ENCODE measurements at regions not wholly inside any gene's neighbourhood (a gene's known extent, or its start where the extent isn't known, plus 50 kb on each side); places are given as distances from the start of the nearest gene placed in this dataset.

DNA sequence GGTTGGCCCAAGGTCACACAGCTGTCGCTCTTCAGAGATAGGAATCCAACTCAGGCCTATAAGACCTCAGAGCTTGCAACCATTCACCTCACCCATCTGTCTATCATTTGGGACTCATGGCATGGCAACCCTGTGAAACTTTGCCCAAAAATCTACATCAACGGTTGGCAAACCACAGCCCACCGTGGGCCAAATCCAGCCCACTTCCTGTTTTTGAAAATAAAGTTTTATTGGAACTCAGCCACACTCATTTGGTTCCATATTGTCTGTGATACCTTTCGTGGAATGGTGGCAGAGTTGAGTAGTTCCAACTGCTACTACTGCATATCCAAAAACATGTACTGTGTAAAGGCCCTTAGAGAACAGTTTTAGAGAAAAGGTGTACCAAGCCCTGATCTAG is 307.8 kb downstream of the MN1 start:
- no peak for ATAC-seq (ENCODE audit: poor library complexity)
- no peak for DNase-seq

DNA sequence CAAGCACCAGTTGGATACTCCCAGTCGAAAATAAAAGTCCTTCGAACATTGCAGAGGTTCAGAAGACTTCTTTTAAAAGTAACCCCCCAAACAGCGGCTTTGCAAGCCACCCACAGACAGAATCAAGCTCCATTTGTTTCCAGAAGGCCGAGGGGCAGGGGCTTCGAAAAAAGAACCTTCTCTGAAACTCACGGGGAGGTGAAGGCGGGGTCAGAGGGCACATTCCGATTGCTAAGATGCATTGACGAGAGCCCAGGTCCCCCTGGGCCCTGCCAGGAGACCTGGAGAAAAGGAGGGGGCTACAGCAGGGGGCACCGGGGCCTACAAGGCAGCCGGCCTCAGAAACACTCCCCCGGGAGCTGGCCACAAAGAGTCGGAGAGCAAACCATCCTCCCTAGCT is 306.8 kb downstream of the MN1 start:
- intact Hi-C loops (cut with DNase I), result no loop called here

More for the DNA sequence above, 307.8 kb downstream of the MN1 start:
- intact Hi-C loops (cut with DNase I), result no loop called here

DNA sequence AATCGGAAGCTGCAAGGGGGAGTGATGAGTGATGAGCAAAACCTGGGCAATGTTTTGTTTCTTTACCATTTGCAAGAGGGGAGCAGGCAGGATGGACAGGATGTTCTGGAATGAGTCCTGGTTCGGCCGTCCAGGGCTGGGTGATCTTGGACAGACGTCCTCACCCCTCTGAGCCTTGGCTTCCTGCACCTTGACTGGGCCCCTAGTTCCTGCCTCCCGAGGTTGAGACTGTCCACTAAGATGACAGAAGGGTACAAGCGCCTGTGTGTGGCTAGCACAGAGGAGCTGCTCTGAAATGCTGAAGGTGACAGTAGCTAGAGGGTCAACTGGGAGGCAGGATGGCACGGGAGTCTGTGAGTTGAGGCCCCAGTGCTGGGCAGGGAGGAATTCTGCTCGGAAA is 306.2 kb downstream of the MN1 start:
- ATAC-seq (ENCODE audit: poor library complexity), result no peak
- intact Hi-C loops (cut with DNase I), result no loop called here
- no peak for DNase-seq

More for the DNA sequence above, 306.8 kb downstream of the MN1 start:
- DNase-seq, result no peak
- no peak for ATAC-seq (ENCODE audit: poor library complexity)

DNA sequence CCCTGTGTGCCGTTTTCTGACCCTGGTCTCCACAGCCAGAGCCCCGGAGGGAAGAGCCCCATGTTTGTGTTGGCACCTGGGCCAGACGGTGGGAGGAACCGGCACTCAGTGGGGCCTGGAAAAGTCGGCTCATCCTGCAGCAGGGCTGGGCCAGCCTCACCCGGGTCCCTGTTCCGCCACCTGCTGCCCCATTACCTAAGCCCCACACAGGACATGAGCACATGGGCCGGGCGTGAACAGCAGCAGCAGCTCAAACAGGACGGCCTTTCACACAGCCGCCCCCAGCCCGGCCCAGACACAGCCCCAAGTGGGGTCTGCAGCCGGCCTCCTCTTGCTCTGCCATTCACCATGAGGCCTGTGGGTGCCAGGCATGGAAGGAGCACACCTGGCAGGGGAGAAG is 302.4 kb downstream of the MN1 start:
- ATAC-seq (ENCODE audit: poor library complexity) (no peak), DNase-seq (no peak)
- intact Hi-C loops (cut with DNase I), result no loop called here

- DNase-seq (no peak), ATAC-seq (ENCODE audit: poor library complexity) (no peak)
- intact Hi-C loops (cut with DNase I), result no loop called here
Observed at GRCh38 chr22:27501191-27501936, 300.2 kb downstream of the MN1 start.

- no peak for DNase-seq
- intact Hi-C loops (cut with DNase I), result no loop called here
- ATAC-seq (ENCODE audit: poor library complexity), result no peak
Observed at GRCh38 chr22:27502327-27502726, 299.2 kb downstream of the MN1 start.

DNA sequence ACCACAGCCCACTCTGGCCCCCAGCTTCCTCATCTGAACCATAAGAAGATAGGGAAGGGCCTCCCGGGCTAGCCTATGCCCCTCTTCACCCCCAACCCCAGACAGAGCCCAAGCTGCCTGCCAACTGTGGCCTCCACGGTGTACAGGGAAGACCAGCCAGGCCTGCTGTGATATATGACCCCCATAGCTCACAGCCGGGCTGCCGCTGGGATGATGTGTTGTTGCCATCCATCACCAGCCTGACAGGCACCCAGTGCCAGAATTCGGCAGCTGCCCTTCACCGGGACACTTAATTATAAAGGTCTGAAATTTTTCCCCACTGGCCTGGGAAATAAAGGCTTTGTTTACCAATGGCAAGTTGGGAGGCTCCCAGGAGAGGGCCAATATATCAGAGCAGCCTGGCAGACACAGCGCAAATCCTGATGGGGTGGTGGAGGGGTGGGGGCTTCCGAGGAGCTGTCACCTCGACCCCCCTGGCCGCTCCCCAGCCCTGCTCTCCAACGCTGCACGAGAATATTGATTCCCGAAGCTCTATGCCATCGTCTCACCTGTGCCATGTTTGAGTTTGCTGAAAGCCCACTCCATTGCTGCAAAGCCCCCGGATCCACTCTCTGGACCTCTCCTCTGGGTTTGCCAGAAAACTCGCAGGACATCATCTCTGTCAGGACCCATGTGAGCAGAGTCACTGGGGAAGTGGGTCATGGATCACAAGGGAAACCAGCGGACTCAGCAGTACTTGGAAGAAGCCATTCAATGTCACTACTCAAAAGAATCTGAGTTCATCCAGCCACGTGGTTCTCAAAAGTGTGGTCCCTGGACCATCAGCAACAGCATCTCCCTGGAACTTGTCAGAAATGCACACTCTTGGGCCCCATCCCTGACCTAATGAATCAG is 296.9 kb downstream of the MN1 start:
- ATAC-seq (ENCODE audit: poor library complexity), result no peak
- intact Hi-C loops (cut with DNase I), result no loop called here

GRCh38 chr22:27507111-27507611 is 294.4 kb downstream of the MN1 start:
- no peak for DNase-seq
- intact Hi-C loops (cut with DNase I), result no loop called here
- peak; percentile 46 for ATAC-seq (ENCODE audit: poor library complexity)

More for the DNA sequence above, 296.9 kb downstream of the MN1 start:
- DNase-seq, result no peak

GRCh38 chr22:27507935-27508526 is 293.5 kb downstream of the MN1 start:
- no peak for ATAC-seq (ENCODE audit: poor library complexity)
- no peak for DNase-seq
- intact Hi-C loops (cut with DNase I), result no loop called here

- DNase-seq (no peak), ATAC-seq (ENCODE audit: poor library complexity) (no peak)
- intact Hi-C loops (cut with DNase I), result no loop called here
Observed at GRCh38 chr22:27509132-27509920, 292.2 kb downstream of the MN1 start.

- DNase-seq (no peak), ATAC-seq (ENCODE audit: poor library complexity) (no peak)
- intact Hi-C loops (cut with DNase I), result no loop called here
Observed at GRCh38 chr22:27510024-27510423, 291.5 kb downstream of the MN1 start.

DNA sequence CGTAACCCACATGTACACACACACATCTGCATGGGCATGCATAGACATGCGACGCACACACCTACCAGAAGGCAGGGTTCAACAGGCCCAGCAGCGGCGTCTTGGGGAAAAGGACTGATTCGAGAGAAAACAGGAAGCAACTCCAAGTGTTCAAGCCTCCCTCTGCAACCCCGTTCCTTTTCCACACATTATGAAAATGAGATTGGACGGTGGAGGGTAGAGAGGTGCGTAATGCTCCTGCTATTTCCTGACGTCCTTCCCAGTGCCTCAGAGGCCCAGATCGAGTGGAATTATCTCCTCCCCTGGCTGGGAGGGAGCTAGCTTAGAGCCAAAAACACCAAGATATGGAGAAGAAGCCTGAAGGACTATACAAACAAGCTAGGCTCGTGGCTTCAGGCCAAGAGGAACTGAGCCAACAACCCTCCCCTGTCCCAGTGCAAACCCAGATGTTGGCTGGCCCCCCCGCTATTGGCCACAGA is 289.2 kb downstream of the MN1 start:
- intact Hi-C loops (cut with DNase I), result no loop called here
- DNase-seq, result peak; percentile 92
- peak; percentile 78 for ATAC-seq (ENCODE audit: poor library complexity)

DNA sequence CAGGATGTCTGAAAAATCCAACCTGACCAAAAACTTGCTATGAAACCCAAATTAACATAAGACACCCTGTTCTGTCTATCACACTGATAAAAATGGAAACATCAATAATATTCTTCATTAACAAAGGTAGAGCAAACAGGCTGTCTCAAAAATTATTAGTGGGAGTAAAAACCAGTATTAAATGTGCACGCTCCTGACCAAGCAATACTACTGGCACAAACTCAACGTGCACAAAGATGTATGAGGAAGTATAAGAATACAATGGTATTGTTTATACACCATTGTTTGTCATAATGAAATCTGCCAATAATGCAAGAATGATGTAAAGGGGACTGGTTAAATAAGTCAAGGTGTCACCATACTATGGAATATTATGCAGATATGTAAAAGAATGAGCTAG is 288.5 kb downstream of the MN1 start:
- DNase-seq, result no peak
- ATAC-seq (ENCODE audit: poor library complexity), result no peak
- intact Hi-C loops (cut with DNase I), result no loop called here

DNA sequence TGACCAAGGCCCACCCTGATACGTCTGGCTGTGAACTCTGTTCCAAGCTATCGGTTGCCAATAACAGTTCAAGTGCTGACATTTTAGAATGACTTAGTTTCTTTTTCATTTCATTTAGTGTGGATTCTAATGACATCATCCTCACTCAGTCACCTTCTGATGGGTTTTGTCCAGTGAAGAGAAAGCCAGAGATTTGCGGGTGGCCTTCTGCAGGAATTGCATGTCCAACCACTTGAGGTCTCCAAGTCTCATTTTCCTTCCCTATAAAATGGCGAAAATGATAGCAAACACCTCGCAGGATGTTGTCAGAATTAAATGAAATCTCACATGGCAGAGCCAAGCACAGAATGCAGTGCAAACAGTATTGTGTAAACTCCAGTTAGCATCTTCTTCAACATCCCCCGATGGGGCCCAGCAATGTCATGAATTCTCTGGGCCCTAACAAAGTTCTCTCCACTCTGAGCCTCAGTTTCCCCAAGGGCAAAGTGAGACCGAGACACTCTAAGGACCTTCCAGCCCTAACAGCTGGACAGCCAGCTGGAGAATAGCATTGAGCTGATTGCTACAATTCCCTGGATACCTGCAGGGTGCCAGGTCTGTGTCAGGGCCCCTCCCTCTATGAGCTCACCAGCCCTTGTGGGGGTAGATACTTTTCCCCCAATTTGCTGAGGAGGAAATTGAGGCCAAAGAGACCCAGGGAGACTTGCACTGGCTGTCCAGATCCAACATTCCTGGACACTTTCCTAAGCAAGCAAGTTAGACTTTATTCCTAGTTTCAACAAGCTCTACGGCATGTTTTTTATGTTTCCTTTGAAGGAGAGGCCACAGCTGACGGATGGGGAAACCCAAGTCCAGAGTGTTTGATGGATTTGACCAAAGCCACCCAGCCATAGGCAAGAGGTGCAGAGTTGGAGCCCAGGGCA is 286.7 kb downstream of the MN1 start:
- ATAC-seq (ENCODE audit: poor library complexity), result peak; percentile 79
- intact Hi-C loops (cut with DNase I), result no loop called here
- peak; percentile 80 for DNase-seq

DNA sequence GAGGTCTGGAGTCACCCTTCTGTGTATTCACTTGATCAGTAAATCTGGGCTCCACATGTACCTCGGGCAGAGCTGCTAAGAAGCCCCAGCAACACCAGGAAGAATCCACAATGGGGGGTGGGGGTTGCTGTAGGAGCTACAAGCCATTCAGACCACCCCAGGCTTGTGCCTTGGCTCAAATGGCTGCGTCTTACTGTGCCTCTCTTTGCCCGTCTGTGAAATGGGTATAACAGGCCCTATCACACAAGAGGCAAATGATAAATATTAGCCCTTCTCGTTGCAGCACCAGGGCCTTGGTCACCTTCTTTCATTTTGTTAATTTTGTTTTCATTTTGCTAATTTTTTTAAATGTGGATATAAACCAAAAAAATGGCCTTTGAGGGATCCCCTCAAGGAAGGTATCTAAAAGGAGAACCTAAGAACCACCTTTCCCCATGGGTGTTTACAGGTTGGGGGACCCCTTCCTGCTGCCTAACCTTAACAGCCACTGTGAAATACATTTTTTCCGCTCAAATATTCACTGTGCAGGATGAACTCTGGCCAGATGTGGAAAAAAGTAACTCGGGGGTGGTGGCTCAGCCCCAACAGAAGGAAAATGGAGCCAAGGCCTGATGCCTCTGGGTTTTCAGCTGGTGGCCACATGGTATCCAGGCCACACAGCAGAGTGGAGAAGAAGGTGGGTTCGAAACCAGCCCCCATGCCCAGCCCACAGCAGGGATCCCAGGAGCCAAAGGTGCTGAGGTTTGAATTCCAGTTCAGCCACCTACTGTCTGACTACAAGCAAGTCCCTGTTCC is 284.0 kb downstream of the MN1 start:
- ATAC-seq (ENCODE audit: poor library complexity) (no peak), DNase-seq (no peak)
- intact Hi-C loops (cut with DNase I), result no loop called here

DNA sequence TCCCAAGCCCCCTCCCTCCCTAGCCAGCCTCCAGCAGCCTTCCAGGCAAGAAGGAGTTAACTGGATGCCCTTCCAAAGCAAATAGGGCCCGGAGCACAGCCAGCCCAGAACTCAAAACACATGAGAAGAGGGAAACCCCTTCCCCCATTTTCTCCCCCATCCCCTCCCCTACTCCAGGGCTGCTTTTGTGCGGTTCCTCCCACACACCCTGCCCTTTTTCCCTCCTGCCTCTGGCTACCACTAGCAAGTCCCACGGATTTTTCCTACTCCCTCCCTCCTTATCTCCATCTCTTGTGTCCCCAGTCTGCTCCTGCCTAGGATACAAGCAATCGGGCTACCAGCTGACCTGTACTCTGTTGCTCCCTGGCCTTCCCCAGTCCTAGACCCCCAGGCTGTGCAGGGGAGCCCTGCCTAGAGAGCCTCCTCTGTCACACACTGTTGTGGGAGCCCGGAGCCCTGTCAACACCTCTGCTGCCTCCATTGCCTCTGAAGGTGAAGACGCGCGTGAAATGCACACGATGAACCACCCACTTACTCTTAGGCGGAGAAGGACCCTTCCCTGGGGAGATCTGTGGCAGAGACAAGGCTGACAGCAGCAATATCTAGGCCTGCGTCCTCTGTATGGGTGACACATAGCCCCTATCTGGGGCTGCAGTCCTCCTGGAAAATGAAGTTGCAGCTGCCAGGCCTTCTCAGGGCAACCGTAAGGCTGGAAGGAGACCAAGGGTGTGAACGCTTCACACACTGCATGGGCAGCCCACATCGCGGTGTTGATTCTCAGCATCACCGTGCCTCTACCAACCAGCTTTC is 282.8 kb downstream of the MN1 start:
- ATAC-seq (ENCODE audit: poor library complexity) (no peak), DNase-seq (no peak)
- intact Hi-C loops (cut with DNase I), result no loop called here

Data from Right ventricle myocardium superior (tissue), 1 donor.